ENCODE measurements at regions not wholly inside any gene's neighbourhood (a gene's known extent, or its start where the extent isn't known, plus 50 kb on each side); places are given as distances from the start of the nearest gene placed in this dataset.

GRCh38 chr3:44045476-44046275 is 196.0 kb upstream of the TOPAZ1 start:
- TF ChIP-seq CTCF (IDR thresholded peaks at IDR 0.05), result no peak
- no peak for TF ChIP-seq POLR2AphosphoS5 (IDR thresholded peaks at IDR 0.05)
- TF ChIP-seq POLR2A (IDR thresholded peaks at IDR 0.05), result no peak
- TF ChIP-seq EP300 (IDR thresholded peaks at IDR 0.05), result no peak

Measured in gastroesophageal sphincter (tissue), 3 donors.